RWPE1 (cell line): ENCODE measurements at regions not wholly inside any gene's neighbourhood (a gene's known extent, or its start where the extent isn't known, plus 50 kb on each side); places are given as distances from the start of the nearest gene placed in this dataset.
"Not testable (repeated sequence)": the region's sequence is repeated elsewhere in the genome, so short reads cannot be mapped to it uniquely, and the experiment has no call there.

ENCODE experiments used
- CTCF ChIA-PET: fragments of 350-600 bp; sonication (Branson Sonifier 250); formaldehyde crosslinking; extraction: SDS; loops from one replicate; lab custom pipeline; 2021; lab: Yijun Ruan, JAX
- POLR2A ChIA-PET: fragments of 400-600 bp; formaldehyde crosslinking; extraction: SDS; loops from one replicate; lab custom pipeline; 2020; ENCODE audit warnings: antibody characterized with exemption; ENCODE audit not compliant: low non-redundant PET; lab: Yijun Ruan, JAX
- DNase-seq: peaks from one replicate; pipeline ENCODE4 v3.0.0; 2012; ENCODE audit warnings: low spot score
- H3K27ac ChIP-seq: fragments of 450-650 bp; 2 replicates; pipeline ENCODE4 v1.5.1; 2017
- TF ChIP-seq, protein P1 (sequence below): fragments of 450-650 bp; conservative IDR thresholded peaks from 2 replicates; pipeline ENCODE4 v1.5.1; 2017; ENCODE audit warnings: low read depth, mild to moderate bottlenecking

DNA sequence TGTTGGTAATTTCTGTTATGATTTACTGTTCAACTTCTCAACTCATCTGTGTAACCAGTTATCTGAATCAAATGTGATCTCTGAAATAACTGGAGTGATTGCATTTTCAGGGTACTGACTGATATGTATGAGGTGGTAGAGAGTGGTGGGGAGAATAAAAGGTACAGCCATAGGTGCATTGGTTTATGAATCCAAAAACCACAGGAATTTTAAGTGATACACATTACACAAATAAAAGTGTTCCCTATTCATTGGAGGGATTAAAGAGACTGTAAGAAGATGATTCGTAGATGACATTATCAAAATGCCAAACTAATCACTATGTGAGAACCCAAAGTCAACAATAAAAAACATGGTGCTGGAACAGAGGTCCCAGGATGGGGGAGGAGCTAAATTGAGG is 158.7 kb upstream of the RSPO3 start:
- no peak overlapping the region for H3K27ac ChIP-seq
- TF ChIP-seq, protein P1, sequence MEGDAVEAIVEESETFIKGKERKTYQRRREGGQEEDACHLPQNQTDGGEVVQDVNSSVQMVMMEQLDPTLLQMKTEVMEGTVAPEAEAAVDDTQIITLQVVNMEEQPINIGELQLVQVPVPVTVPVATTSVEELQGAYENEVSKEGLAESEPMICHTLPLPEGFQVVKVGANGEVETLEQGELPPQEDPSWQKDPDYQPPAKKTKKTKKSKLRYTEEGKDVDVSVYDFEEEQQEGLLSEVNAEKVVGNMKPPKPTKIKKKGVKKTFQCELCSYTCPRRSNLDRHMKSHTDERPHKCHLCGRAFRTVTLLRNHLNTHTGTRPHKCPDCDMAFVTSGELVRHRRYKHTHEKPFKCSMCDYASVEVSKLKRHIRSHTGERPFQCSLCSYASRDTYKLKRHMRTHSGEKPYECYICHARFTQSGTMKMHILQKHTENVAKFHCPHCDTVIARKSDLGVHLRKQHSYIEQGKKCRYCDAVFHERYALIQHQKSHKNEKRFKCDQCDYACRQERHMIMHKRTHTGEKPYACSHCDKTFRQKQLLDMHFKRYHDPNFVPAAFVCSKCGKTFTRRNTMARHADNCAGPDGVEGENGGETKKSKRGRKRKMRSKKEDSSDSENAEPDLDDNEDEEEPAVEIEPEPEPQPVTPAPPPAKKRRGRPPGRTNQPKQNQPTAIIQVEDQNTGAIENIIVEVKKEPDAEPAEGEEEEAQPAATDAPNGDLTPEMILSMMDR, result no peak
- ChIA-PET POLR2A (no interaction called here), CTCF (no interaction called here)
- no peak for DNase-seq

DNA sequence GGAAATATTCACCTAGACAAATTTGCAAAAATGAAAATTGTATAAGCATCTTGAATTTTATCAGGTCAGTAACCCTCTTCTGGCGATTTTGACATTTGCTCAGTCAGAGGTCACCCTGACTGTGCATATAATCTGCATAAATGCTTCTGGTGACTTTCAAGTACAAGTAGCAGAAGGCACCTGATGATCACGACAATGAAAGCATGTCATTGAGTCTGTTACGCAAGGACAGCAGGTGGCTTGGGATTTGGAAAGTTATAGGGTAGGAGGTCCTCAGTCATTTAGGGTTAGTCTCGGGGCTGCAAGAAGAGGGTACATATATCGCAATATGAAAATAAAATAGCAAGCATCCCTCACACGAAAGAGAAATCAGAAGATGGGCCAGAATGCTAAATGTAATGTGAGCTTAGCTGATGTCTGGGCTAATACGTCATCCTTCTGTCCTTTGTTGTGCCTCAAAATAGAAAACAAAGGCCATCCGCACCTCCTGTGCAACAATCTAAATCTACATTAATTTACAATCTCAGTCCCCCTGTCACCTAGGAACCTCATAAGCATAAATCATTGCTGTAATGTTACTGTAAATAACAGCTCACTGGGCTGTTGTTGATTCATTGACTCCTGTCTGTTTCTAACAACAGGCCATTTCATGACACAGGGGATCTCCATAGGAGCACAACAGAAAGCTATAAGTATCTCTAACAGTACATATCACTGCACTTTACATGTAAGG is 155.2 kb upstream of the RSPO3 start:
- POLR2A ChIA-PET, result no interaction called here
- TF ChIP-seq, protein P1, result no peak
- CTCF ChIA-PET, result interaction anchor here (0.7 kb wide), 1 partner anchor 71 kb away, joined by 3 read pairs; no protein-coding TSS in a partner anchor

DNA sequence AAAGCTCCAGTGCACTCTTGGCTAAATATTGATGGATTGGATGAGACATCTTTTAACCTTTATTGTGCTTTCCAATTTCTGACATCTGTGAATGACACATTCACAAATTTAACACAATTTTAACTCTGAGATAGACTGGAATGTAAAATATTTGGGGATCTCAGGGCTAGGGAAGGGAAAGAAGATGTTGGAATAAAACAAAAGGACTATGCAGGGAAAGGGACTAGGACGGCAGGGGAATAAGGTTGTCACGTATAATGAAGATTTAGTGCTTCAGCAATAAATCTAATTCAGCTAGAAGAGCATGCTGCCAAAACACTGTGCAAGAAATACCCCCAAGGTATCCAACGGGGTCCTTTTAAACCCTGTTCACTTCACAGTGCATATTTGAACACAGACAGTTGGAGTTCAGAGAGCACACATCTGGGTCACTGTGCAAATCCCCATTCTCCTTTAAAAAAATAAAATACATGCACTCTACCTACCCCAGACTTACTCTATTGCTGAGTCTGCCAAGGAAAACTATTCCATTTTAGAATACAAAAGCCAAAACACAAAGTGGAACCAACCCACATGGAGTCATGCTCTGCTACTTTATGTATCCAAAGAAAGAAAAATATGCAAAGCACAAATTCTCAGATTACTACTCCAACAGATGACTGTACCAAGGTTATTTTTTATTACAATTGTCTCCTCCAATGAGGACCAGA is 151.0 kb upstream of the RSPO3 start:
- DNase-seq, result no peak
- no peak overlapping the region for H3K27ac ChIP-seq
- CTCF ChIA-PET, result no interaction called here
- TF ChIP-seq, protein P1, result no peak
- POLR2A ChIA-PET, result no interaction called here

More for the DNA sequence above, 155.2 kb upstream of the RSPO3 start:
- H3K27ac ChIP-seq, result no peak overlapping the region
- no peak for DNase-seq

DNA sequence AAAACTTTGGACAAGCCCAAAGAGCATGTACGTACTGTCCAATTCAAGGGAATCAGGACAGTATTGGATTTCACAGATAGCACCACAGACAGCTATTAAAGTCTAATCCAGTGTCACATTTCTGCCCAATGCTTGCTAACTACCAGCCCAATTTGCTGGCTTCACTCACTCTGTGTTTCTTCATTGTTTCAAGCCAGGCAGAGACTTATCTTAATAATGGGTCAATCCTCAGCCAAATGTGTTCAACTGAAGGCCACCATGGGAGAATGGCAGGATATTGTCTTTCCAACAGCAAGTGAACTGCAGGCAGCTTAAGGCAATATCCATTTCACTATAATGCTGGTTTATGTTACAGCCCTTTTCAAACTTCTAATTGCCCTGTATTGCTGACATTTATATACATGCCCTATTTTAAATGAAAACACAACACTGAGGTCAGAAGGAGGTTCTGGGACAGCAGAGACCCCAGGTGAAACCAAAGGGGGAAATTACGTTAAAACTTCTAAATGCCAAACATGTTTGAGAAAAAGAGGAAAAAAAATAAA is 142.1 kb upstream of the RSPO3 start:
- TF ChIP-seq, protein P1, result no peak
- POLR2A ChIA-PET, result no interaction called here
- CTCF ChIA-PET, result no interaction called here
- H3K27ac ChIP-seq, result no peak overlapping the region
- DNase-seq, result no peak

DNA sequence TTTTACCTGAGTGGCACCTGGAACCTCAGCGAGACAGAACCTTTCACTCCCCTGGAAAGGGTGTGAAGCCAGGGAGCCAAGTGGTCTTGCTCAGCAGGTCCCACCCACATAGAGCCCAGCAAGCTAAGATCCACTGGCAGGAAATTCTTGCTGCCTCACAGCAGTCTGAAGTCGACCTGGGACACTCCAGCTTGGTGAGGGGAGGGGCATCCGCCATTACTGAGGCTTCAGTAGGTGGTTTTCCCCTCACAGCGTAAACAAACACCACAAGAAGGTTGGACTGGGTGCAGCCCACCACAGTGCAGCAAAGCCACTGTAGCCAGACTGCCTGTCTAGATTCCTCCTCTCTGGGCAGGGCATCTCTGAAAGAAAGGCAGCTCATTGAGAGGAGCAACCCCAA is 134.7 kb upstream of the RSPO3 start:
- DNase-seq, result no peak
- TF ChIP-seq, protein P1, result no peak
- ChIA-PET POLR2A (no interaction called here), CTCF (no interaction called here)
- H3K27ac ChIP-seq, result no peak overlapping the region

DNA sequence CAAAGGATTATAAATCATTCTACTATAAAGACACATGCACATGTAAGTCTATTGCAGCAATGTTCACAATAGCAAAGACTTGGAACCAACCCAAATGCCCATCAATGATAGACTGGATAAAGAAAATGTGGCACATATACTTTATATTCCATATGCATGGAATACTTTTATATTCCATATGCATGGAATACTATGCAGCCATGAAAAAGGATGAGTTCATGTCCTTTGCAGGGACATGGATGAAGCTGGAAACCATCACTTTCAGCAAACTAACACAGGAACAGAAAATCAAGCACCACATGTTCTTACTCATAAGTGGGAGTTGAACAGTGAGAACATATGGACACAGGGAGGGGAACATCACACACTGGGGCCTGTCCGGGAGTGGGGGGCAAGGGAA is 130.3 kb upstream of the RSPO3 start:
- CTCF ChIA-PET, POLR2A ChIA-PET, H3K27ac ChIP-seq, DNase-seq: not testable (repeated sequence)

DNA sequence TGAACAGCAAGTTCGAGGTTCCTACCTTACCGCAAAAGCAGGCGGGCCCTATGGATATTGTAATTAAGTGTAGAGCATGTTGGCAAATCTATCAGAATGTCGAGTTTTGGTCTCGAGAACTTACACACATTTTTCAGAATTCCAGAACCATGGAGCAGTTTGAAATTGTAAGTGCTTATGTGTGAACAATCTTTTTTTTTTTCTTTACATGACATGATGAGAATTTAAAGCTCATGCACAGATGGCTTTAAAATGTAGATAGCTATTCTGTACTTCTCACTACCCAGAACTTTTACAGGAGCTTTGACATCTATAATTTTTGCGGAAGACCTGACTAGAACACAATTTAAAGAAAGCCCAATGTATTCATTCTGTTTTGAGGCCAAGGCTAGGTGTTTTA is 117.8 kb upstream of the RSPO3 start:
- no peak for DNase-seq
- no peak overlapping the region for H3K27ac ChIP-seq
- POLR2A ChIA-PET, result no interaction called here
- TF ChIP-seq, protein P1, result no peak
- CTCF ChIA-PET, result no interaction called here
